Left forelimb (tissue), 1 donor: ENCODE measurements at regions not wholly inside any gene's neighbourhood (a gene's known extent, or its start where the extent isn't known, plus 50 kb on each side); places are given as distances from the start of the nearest gene placed in this dataset.

Experiments used
- DNase-seq: peaks from one replicate; pipeline ENCODE4 v3.0.0-alpha.2; 2018; ENCODE audit warnings: low spot score

- DNase-seq: no peak
Measured at GRCh38 chr9:134228649-134229048, 64.3 kb upstream of the RNU6ATAC start.

DNA sequence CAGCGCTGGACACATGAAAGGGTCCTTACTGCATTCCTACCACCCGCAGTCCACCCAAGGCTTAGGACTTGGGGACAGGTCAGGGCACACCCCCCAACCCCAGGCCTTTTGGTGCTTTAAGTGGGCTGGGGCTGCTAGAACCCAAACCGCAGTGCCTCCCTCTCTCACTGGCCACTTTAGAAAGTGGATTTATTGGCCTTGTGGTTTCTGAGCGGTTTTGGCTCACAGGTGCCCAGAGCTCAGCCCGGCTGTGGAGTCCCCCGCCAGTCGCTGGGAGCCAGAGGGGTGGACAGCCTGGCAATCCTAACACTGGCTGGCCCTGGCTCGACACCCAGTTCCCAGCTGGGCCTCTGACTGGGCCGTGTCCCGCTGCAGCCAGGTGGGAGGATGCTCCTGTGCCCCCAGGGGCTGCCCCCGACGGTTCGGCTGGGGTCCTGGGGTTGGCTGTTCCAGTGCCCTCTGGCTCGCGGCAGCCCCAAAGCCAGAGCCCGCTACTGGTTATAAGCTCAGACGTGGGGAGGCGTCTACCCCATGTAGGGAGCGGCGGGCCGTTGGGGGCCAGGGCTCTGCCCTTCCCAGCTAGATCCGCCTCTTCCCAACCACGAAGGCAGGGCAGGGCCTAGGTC lies 65.2 kb upstream of the RNU6ATAC start:
- no peak for DNase-seq

DNA sequence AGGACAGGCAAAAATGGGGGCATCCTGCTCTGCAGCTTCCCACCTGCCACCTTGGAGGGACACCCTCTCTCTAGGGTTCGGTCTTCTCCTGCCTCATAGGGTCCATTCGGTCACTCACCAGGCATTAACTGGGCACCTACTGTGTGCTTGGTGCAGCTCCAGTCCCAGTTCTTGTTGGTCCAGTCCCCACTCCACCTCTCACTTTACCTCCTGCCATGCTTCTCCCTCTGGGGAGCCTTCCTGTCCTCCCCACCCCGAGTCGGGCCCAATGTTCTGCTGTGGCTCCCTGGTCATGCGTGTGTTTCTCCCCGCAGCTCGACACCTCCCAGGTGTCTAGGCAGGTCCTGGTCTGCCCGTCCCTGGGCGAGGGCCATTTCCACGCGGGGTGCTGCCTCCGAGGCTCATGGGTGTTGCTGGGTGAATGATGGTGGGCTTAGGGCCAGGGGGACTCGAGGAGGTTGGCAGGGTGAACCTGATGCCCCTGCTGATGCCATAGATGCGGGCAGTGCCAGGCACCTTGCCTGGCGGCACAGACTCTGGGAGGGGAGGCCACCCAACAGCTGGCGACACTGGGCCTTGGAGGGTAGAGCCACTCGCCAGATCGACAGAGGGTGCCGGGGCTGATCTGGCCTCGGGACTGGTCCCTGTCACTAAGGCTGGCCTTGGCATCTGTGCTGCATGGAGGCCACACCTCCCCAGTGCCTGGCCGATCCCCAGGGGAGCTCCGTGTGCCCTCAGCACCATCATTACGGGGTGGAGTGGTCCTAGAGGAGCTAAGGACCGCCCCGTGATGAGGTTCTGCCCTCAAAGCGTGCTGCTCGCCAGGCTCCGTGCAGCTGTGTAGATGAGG lies 66.0 kb upstream of the RNU6ATAC start:
- no peak for DNase-seq

DNA sequence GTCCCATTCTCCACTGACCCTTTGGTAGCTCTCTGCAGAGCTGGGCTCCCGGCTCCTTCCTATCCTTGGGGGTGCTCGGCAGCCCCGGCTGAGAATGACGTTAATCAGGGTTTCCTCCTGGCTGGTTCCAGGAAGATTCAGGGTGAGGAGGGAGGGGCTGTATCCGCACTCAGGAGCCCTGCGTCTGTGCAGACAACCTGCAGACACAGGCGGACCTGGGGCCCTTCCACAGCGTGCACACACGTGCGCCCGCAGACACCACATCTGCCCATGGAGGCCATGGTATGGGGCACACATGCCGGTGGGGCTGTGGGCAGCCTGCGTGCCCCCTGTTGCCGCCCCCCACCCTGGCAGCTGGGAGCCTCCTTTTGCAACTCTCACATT lies 66.6 kb upstream of the RNU6ATAC start:
- no peak for DNase-seq

DNA sequence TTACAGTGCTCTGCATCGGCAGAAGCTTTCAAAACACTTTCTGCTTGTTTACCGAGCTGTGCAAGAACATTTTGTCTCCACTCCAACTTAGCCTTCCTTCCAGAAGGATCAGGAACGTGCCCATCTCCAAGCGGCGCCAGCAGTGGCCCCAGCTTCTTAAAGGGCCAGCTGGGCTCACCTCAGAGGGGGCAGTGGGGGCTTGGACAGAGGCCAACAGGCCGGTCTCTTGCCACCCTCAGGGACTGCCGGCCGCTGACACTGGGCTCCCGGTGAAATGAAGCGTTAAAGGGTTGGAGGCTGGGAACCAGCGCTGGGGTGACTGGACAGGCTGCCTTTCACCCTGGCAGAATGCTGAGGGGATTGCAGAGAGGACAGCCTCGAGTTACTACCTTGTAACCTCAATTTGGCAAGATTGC lies 67.0 kb upstream of the RNU6ATAC start:
- DNase-seq: no peak

DNA sequence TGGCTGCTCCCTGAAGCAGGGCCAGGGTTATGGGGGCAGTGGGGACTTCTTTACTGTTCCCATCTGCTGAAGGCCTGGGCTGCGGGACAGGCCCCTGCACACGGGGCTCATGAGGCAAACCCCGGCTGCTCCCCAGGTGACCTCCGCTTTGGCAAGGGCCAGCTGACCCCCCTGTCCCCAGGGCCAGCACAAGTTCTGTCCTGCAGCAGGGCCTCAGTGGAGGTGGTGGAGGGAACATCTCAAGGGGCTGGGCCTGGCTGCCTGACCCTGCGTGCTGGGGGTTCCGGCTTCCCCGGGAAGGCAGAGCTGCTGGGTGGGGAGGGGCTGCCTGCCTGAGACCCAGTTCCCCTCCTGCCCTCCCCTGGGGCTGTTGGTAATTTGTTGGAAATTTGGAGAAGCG lies 67.4 kb upstream of the RNU6ATAC start:
- no peak for DNase-seq

- DNase-seq: no peak
Measured at GRCh38 chr9:134233022-134233421, 68.7 kb upstream of the RNU6ATAC start.

- no peak for DNase-seq
Measured at GRCh38 chr9:134234001-134234660, 69.8 kb upstream of the RNU6ATAC start.

DNA sequence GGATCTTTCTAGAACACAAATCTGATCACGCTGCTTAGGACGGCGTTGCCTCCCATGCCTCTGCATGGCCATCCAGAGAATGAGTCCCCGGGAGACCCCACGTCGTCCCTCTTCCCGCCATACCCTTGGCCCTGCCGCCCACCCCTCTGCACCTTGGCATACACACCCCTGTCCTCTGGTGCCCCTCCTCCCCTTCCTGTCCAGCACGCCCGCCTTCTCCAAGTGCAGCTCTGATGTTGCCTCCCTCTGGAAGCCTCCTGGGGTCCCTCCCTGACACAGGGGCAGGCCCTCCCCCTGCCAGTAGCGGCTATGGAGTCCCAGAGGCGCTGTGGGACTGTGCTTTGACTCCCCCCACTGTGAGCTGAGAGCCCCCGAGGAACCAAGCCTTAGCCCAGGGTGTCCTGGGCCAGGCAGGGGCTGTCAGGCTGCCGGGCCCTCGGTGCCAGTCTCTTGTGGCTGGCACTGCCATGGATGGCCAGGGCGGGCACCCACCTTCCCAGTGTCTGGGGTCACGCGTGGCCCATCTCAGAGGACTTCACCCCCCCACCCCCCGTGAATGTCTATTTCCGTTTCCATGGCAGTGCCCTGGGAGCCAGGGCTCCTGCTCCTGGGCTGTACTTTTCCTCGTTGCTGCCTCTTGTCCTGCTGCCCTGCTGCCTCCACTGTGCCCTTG lies 70.5 kb upstream of the RNU6ATAC start:
- no peak for DNase-seq

DNA sequence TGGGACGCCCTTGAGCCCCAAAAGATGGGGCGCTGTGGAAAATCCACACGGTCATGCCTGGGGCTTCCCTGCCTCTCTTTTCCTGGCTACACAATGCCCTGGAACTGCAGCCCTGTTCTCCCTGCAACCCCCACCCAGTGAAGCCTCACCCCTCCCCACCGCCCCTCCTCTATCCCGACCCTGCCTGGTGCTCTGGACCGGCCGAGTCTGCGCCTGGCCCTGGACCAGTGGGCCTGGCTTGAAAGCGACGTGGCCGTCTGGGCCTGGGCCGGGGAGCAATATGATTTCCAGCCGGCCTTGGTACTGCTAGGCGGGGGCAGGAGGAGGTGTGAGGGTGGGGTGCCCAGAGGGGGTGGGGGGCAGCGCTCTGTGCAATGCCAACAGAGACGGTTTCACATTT lies 71.0 kb upstream of the RNU6ATAC start:
- DNase-seq: no peak

- DNase-seq: no peak
Measured at GRCh38 chr9:134236001-134236421, 71.6 kb upstream of the RNU6ATAC start.

GRCh38 chr9:134236935-134237629 lies 72.7 kb upstream of the RNU6ATAC start:
- no peak for DNase-seq

- DNase-seq: no peak
Measured at GRCh38 chr9:134237630-134238265, 73.4 kb upstream of the RNU6ATAC start.

GRCh38 chr9:134239130-134239903 lies 75.0 kb upstream of the RNU6ATAC start:
- no peak for DNase-seq

DNA sequence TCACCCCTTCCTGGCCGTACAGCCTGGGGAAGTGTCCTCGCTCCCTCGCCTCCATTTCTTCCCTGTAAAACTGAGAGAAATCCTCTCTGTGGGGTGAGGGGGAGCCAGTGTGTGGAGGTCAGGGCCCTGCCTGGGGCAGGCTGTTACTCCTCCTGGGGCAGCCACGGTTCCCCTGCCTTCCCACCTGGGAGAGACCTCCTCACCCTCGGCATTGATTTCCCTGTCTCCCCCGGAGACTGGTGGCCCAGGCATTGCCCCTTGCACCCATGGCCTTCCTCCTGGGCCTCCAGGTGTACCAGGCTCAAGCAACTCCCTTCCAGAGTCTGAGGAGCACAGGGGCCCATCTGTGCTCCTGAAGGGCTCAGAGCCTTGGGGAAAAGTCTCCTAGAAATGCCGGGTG lies 75.6 kb upstream of the RNU6ATAC start:
- DNase-seq: no peak

GRCh38 chr9:134240361-134240760 lies 76.0 kb upstream of the RNU6ATAC start:
- DNase-seq: no peak

GRCh38 chr9:134242706-134243105 lies 78.3 kb upstream of the RNU6ATAC start:
- DNase-seq: no peak

DNA sequence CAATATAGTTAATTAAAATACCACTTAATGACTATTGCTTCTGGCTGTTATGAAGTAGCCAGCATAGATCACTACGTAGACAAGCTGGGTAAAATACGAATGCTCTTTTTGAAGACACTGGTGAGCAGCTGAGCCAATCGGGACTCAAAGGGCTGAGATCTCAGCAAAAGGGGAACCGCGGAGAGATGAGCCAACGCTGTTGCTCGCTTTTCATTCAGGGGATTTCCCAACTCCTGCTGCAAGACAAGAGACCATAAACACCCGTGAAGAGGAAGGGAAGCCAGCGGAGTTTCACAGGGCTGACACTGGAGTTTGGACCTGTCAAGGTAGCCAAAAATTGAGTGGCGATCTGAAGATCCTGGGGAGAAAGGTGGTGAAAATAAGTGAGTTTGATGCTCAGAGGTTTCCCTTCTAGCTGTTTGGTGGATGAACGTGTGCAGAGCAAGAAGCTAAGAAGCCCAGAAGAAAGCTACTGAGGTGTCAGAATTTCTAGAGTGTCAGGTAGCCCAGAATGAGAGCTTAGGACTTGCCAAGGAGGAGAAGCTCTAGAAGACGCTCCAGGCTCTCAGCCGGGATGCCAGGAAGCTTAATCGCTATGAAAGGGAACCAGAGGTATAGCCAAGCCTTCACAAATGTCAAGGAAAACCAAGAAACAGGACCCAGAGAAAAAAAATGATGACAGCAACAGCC lies 79.6 kb upstream of the RNU6ATAC start:
- no peak for DNase-seq

- DNase-seq: no peak
Measured at GRCh38 chr9:134245179-134245578, 80.8 kb upstream of the RNU6ATAC start.
